SU-DHL-6 (cell line): ENCODE measurements at regions not wholly inside any gene's neighbourhood (a gene's known extent, or its start where the extent isn't known, plus 50 kb on each side); places are given as distances from the start of the nearest gene placed in this dataset.

Source experiments
- H2AFZ ChIP-seq: fragments of 200-600 bp; sonication (generic); 2 replicates; pipeline ENCODE4 v1.6.1; 2014; ENCODE audit warnings: low read depth, mild to moderate bottlenecking, moderate library complexity, mixed read lengths, antibody characterized with exemption, low read length; ENCODE audit not compliant: severe bottlenecking
- H3F3A ChIP-seq: fragments of 200-600 bp; shearing (Covaris generic); 2 replicates; pipeline ENCODE4 v1.6.0; 2016; ENCODE audit warnings: antibody characterized with exemption, mild to moderate bottlenecking; ENCODE audit not compliant: insufficient read depth
- H3K27ac ChIP-seq: fragments of 200-600 bp; sonication (generic); 2 replicates; pipeline ENCODE4 v1.5.1; 2016; ENCODE audit warnings: low read depth, mild to moderate bottlenecking, low read length, moderate library complexity, mixed read lengths
- H3K27me3 ChIP-seq: fragments of 200-600 bp; sonication (generic), shearing (Covaris generic); 2 replicates; pipeline ENCODE4 v1.6.0; 2014; ENCODE audit warnings: mild to moderate bottlenecking, low read length
- H3K36me3 ChIP-seq: fragments of 200-600 bp; sonication (generic); 2 replicates; pipeline ENCODE4 v1.6.1; 2014; ENCODE audit warnings: mild to moderate bottlenecking, low read length, mixed read lengths
- H3K4me2 ChIP-seq: fragments of 300-600, 200-600 bp; shearing (Covaris generic), sonication (generic); 2 replicates; pipeline ENCODE4 v1.6.0; 2014; ENCODE audit warnings: low read length, low read depth, mild to moderate bottlenecking; ENCODE audit not compliant: poor library complexity, severe bottlenecking
- H3K4me3 ChIP-seq: fragments of 200-600 bp; sonication (generic); 2 replicates; pipeline ENCODE4 v1.5.1; 2014; ENCODE audit warnings: antibody characterized with exemption, low read length, mild to moderate bottlenecking, mixed read lengths; ENCODE audit not compliant: insufficient read depth, poor library complexity, severe bottlenecking
- H3K79me2 ChIP-seq: fragments of 200-600 bp; sonication (generic); 2 replicates; pipeline ENCODE4 v1.6.1; 2014; ENCODE audit warnings: mild to moderate bottlenecking, low read length, moderate library complexity; ENCODE audit not compliant: insufficient read depth
- H3K9ac ChIP-seq: fragments of 200-600 bp; sonication (generic); 2 replicates; pipeline ENCODE4 v1.7.0; 2014; ENCODE audit warnings: mild to moderate bottlenecking, low read length
- H3K9me2 ChIP-seq: fragments of 200-600 bp; sonication (generic); replicated peaks from 2 replicates; pipeline ENCODE4 v1.6.1; 2014; ENCODE audit warnings: low read length; ENCODE audit not compliant: insufficient read depth
- H3K9me3 ChIP-seq: fragments of 200-600 bp; sonication (generic); 2 replicates; pipeline ENCODE4 v1.6.1; 2014; ENCODE audit warnings: low read length, mixed read lengths; ENCODE audit not compliant: insufficient read depth
- H4K20me1 ChIP-seq: fragments of 200-600 bp; sonication (generic); 2 replicates; pipeline ENCODE4 v1.6.1; 2014; ENCODE audit warnings: low read depth, mild to moderate bottlenecking, antibody characterized with exemption, low read length, moderate library complexity, mixed read lengths
- EZH2phosphoT487 ChIP-seq: fragments of 200-600 bp; sonication (generic), shearing (Covaris generic); conservative IDR thresholded peaks from 2 replicates; pipeline ENCODE4 v1.6.1; 2018; ENCODE audit warnings: mild to moderate bottlenecking, antibody characterized with exemption, low read length, moderate library complexity, mixed read lengths
- TF ChIP-seq, protein P1 (sequence below): fragments of 200-600 bp; sonication (generic); IDR thresholded peaks from one replicate; pipeline ENCODE4 v1.5.1; 2017; ENCODE audit warnings: antibody characterized with exemption, mild to moderate bottlenecking, low read length, moderate library complexity; ENCODE audit not compliant: insufficient read depth, poor library complexity, severe bottlenecking

DNA sequence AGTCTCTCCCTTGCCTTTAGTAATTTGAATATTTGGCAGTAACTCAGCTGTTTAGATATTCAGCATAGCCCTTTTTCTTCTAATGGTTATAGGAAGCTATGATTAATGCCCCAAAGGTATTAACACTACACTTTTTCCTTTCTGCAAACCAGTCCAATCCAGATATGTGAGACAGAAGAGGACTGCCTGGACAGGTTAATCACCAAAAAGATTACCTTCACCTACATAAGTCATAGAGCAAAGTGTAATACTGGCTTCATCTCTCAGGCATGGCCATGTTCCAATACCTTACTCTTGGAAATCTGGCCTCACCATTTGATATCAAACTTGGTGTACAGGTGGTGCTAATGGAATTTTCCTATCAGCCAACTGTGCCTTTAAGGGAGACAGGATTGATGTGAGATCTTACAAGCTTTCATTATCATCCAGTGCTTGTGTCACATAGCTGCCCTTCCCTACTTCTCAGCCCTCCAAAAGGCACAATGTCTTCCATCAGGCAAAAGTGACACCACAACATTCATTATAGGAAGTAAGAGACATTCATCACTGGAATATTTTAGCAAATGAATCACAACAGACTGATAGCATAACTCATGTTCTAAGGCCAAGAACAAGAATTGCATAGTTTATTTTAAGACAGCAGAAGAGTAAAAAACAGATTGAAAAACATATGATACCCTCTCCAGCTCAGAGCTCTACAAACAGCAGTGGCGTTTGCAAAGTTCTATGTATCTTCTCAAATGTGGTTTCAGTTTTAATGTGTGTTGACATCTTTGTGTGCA lies 91.2 kb upstream of the PAM start:
- no peak overlapping the region for H3K4me2 ChIP-seq
- no peaks in the 10 kb centered on the region for H4K20me1 ChIP-seq
- H3K79me2 ChIP-seq: no peaks in the 10 kb centered on the region
- H3K4me3 ChIP-seq: no peak overlapping the region
- H3K27me3 ChIP-seq: no peaks in the 10 kb centered on the region
- no peak overlapping the region for H3K9ac ChIP-seq
- no peak overlapping the region for H2AFZ ChIP-seq
- H3F3A ChIP-seq: no peaks in the 10 kb centered on the region
- H3K36me3 ChIP-seq: no peaks in the 10 kb centered on the region
- no peaks in the 10 kb centered on the region for H3K9me3 ChIP-seq
- TF ChIP-seq EZH2phosphoT487: no peak
- TF ChIP-seq, protein P1, sequence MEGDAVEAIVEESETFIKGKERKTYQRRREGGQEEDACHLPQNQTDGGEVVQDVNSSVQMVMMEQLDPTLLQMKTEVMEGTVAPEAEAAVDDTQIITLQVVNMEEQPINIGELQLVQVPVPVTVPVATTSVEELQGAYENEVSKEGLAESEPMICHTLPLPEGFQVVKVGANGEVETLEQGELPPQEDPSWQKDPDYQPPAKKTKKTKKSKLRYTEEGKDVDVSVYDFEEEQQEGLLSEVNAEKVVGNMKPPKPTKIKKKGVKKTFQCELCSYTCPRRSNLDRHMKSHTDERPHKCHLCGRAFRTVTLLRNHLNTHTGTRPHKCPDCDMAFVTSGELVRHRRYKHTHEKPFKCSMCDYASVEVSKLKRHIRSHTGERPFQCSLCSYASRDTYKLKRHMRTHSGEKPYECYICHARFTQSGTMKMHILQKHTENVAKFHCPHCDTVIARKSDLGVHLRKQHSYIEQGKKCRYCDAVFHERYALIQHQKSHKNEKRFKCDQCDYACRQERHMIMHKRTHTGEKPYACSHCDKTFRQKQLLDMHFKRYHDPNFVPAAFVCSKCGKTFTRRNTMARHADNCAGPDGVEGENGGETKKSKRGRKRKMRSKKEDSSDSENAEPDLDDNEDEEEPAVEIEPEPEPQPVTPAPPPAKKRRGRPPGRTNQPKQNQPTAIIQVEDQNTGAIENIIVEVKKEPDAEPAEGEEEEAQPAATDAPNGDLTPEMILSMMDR: no peak
- H3K9me2 ChIP-seq: no peaks in the 10 kb centered on the region
- H3K27ac ChIP-seq: no peak overlapping the region

DNA sequence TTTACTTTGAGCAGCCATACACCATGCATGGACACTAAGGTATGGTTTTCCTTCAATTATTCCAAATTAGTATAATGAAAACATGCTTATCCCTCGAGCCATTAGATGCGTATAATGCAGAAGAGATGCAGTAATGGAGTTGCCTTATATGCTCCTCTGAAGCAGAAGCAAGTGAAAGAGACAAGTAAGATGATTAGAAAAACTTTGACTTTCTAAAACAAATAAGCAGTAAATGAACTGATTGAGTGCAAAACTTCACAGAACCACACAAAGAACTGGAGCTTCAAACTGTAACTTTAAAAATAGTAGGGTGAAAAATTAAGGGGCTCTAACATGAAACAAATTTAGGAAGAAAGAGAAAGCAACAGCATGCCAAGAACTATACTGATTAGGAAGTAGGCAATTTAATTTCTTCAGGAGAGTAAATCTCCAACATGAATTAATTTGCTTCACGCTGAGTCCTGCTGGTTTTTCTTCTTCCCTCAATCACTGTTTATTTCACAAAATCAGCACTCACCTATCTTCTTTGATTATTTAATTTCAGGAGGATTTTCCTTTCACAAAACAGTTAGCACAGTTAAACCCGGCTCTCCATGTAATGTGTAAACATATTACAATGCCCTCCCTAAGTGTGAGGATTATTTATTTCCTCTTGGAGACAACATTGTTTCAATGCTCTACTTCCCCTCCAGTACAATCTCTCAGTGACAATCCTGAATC lies 90.3 kb upstream of the PAM start:
- Histone ChIP-seq H3K27ac (no peak overlapping the region), H3K36me3 (no peaks in the 10 kb centered on the region), H3K9me2 (no peaks in the 10 kb centered on the region), H3F3A (no peaks in the 10 kb centered on the region), H3K9ac (no peak overlapping the region), H3K27me3 (no peaks in the 10 kb centered on the region), H4K20me1 (no peaks in the 10 kb centered on the region), H3K4me2 (no peak overlapping the region), H3K4me3 (no peak overlapping the region), H3K79me2 (no peaks in the 10 kb centered on the region), H3K9me3 (no peaks in the 10 kb centered on the region), H2AFZ (no peak overlapping the region)
- TF ChIP-seq, protein P1: no peak
- TF ChIP-seq EZH2phosphoT487: no peak

DNA sequence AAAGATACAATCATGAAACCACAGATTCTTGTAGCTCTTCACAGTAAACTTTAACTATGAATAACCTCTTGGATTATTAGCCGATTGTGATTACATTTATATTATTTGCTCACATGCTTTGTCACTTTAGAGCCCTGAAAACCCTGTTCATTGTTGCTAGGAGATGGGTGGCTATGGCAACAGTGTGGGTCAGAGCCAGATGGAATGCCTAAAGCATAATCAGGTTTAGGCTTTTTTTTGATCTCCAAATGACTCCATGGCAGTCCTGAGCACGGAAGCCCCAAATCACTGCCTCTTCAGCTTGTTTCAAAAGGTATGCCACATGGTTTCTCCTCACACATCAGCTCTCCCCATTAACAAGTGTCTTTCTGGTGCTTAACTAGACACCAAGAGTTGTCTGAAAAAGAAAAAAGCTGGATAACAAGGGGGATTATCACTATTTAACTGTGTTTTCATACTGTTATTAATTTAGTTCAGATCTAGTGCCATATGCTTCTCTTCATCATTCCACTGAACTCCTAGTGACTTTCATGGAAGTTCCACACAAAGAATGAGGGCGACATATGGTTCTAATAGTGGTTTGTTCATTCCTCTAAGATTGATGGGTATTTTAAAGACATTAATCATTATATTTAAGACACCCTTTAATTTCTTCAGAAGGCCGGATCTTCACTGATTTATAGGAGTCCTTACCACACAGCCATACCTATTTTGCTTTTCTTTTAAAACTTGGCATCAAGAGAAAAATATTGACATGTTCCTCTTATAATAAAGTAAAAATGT lies 88.8 kb upstream of the PAM start:
- TF ChIP-seq EZH2phosphoT487: no peak
- TF ChIP-seq, protein P1: no peak
- Histone ChIP-seq H3K9me3 (no peaks in the 10 kb centered on the region), H3K36me3 (no peaks in the 10 kb centered on the region), H4K20me1 (no peaks in the 10 kb centered on the region), H3K9ac (no peak overlapping the region), H2AFZ (no peak overlapping the region), H3F3A (no peaks in the 10 kb centered on the region), H3K4me2 (no peak overlapping the region), H3K27me3 (no peaks in the 10 kb centered on the region), H3K27ac (no peak overlapping the region), H3K9me2 (no peaks in the 10 kb centered on the region), H3K79me2 (no peaks in the 10 kb centered on the region), H3K4me3 (no peak overlapping the region)
